ENCODE measurements at regions not wholly inside any gene's neighbourhood (a gene's known extent, or its start where the extent isn't known, plus 50 kb on each side); places are given as distances from the start of the nearest gene placed in this dataset.

GRCh38 chr10:105594296-105594695, 953.2 kb downstream of the SORCS3 start:
- TF ChIP-seq CTCF (IDR thresholded peaks at IDR 0.05; ENCODE audit: low read depth, low read length, poor library complexity, severe bottlenecking), result no peak
- no peak for TF ChIP-seq EZH2phosphoT487 (IDR thresholded peaks at IDR 0.05; ENCODE audit: borderline replicate concordance, low read length)
